ENCODE measurements at regions not wholly inside any gene's neighbourhood (a gene's known extent, or its start where the extent isn't known, plus 50 kb on each side); places are given as distances from the start of the nearest gene placed in this dataset.

DNA sequence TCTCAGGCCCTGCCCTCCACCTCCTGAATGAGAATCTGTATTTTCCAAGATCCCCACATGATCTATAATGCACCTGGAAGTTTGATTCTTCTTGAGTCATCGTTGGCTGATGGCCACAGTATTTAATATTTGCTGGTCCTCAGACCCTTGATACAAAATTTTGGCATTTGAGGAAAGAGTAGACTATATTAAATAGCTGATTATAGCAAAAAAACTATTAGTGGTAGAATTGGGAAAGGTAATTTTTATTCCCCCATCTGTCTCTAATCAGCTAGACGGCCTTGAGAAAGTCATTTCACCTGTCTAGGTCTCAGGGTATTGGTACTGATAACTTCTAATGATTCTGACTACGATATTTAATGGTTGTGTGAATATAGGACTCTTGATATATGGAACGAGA, 176.8 kb downstream of the BMP2 start:
- TF ChIP-seq NFIC (IDR thresholded peaks at IDR 0.05): no peak

- no peak for TF ChIP-seq ZBTB7A (IDR thresholded peaks at IDR 0.05; ENCODE audit: low read depth)
- no peak for TF ChIP-seq TCF12 (IDR thresholded peaks at IDR 0.05; ENCODE audit: low read depth)
- TF ChIP-seq MAX (IDR thresholded peaks at IDR 0.05): no peak
- TF ChIP-seq EP300 (IDR thresholded peaks at IDR 0.05; ENCODE audit: borderline replicate concordance): no peak
- no peak for TF ChIP-seq NFIC (IDR thresholded peaks at IDR 0.05)
- TF ChIP-seq USF1 (IDR thresholded peaks at IDR 0.05): no peak
- no peak for TF ChIP-seq EGR1 (IDR thresholded peaks at IDR 0.05)
- no peak for TF ChIP-seq CREB1 (IDR thresholded peaks at IDR 0.05; ENCODE audit: low read depth)
- TF ChIP-seq FOXM1 (IDR thresholded peaks at IDR 0.05; ENCODE audit: borderline replicate concordance, low read depth): no peak
- TF ChIP-seq YY1 (IDR thresholded peaks at IDR 0.05; ENCODE audit: low read depth): no peak
- TF ChIP-seq, protein P1, sequence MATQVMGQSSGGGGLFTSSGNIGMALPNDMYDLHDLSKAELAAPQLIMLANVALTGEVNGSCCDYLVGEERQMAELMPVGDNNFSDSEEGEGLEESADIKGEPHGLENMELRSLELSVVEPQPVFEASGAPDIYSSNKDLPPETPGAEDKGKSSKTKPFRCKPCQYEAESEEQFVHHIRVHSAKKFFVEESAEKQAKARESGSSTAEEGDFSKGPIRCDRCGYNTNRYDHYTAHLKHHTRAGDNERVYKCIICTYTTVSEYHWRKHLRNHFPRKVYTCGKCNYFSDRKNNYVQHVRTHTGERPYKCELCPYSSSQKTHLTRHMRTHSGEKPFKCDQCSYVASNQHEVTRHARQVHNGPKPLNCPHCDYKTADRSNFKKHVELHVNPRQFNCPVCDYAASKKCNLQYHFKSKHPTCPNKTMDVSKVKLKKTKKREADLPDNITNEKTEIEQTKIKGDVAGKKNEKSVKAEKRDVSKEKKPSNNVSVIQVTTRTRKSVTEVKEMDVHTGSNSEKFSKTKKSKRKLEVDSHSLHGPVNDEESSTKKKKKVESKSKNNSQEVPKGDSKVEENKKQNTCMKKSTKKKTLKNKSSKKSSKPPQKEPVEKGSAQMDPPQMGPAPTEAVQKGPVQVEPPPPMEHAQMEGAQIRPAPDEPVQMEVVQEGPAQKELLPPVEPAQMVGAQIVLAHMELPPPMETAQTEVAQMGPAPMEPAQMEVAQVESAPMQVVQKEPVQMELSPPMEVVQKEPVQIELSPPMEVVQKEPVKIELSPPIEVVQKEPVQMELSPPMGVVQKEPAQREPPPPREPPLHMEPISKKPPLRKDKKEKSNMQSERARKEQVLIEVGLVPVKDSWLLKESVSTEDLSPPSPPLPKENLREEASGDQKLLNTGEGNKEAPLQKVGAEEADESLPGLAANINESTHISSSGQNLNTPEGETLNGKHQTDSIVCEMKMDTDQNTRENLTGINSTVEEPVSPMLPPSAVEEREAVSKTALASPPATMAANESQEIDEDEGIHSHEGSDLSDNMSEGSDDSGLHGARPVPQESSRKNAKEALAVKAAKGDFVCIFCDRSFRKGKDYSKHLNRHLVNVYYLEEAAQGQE (IDR thresholded peaks at IDR 0.05; ENCODE audit: low read depth): no peak
- no peak for TF ChIP-seq TAF1 (IDR thresholded peaks at IDR 0.05; ENCODE audit: low read depth)
- no peak for TF ChIP-seq TEAD4 (IDR thresholded peaks at IDR 0.05)
- TF ChIP-seq CEBPB (IDR thresholded peaks at IDR 0.05): no peak
- no peak for TF ChIP-seq RAD21 (IDR thresholded peaks at IDR 0.05; ENCODE audit: low read depth)
Observed at GRCh38 chr20:6953611-6954010, 186.1 kb downstream of the BMP2 start.

DNA sequence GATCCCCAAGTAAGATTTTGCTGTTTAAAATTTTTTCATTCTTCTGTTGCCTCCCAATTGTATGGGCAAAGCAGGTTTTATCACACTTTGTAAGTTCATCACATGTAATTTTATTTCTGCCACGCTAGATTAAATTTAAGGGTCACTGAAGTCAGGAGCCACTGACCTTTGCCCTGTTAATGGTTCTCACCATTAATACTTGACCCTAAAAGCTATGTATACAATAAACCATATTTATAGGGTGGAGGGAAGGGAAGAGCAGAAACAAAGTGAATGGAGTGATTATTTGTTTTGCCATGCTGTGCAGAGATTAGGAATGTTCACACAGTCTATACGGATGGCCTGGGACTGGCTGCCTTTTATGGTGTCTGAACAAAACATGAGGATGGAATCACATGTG, 186.7 kb downstream of the BMP2 start:
- TF ChIP-seq EGR1 (IDR thresholded peaks at IDR 0.05): no peak
- TF ChIP-seq EP300 (IDR thresholded peaks at IDR 0.05; ENCODE audit: borderline replicate concordance): no peak
- no peak for TF ChIP-seq USF1 (IDR thresholded peaks at IDR 0.05)
- TF ChIP-seq CREB1 (IDR thresholded peaks at IDR 0.05; ENCODE audit: low read depth): no peak
- TF ChIP-seq FOXM1 (IDR thresholded peaks at IDR 0.05; ENCODE audit: borderline replicate concordance, low read depth): no peak
- no peak for TF ChIP-seq TAF1 (IDR thresholded peaks at IDR 0.05; ENCODE audit: low read depth)
- no peak for TF ChIP-seq RAD21 (IDR thresholded peaks at IDR 0.05; ENCODE audit: low read depth)
- no peak for TF ChIP-seq TCF12 (IDR thresholded peaks at IDR 0.05; ENCODE audit: low read depth)

DNA sequence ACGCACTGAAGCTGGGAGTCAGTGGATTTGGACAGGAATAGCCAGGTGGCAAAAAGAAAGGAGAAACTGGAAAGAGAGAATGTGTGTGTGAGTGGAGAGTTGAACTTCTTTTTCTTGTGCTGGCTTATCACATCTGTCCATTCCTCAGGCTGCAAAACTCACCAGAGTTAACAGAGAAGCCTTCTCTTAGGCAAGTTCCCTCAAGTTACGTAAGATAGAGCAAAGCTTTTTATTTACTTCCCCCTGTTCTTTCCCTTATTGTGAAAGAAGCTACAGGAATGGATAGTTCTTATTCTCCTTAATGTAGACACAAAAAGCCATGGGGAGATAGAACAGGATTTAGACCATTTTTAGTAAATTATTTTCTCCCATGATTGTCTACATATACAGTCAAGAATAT, 188.6 kb downstream of the BMP2 start:
- no peak for TF ChIP-seq ZBTB7A (IDR thresholded peaks at IDR 0.05; ENCODE audit: low read depth)

GRCh38 chr20:6956574-6956973, 189.1 kb downstream of the BMP2 start:
- TF ChIP-seq ZBTB7A (IDR thresholded peaks at IDR 0.05; ENCODE audit: low read depth): no peak
- TF ChIP-seq TAF1 (IDR thresholded peaks at IDR 0.05; ENCODE audit: low read depth): no peak
- no peak for TF ChIP-seq USF1 (IDR thresholded peaks at IDR 0.05)
- no peak for TF ChIP-seq NFIC (IDR thresholded peaks at IDR 0.05)
- no peak for TF ChIP-seq EGR1 (IDR thresholded peaks at IDR 0.05)
- TF ChIP-seq, protein P1 (IDR thresholded peaks at IDR 0.05; ENCODE audit: low read depth): no peak
- TF ChIP-seq TCF12 (IDR thresholded peaks at IDR 0.05; ENCODE audit: low read depth): no peak
- TF ChIP-seq TEAD4 (IDR thresholded peaks at IDR 0.05): no peak
- no peak for TF ChIP-seq EP300 (IDR thresholded peaks at IDR 0.05; ENCODE audit: borderline replicate concordance)
- no peak for TF ChIP-seq CEBPB (IDR thresholded peaks at IDR 0.05)
- TF ChIP-seq YY1 (IDR thresholded peaks at IDR 0.05; ENCODE audit: low read depth): no peak
- no peak for TF ChIP-seq RAD21 (IDR thresholded peaks at IDR 0.05; ENCODE audit: low read depth)
- TF ChIP-seq FOXM1 (IDR thresholded peaks at IDR 0.05; ENCODE audit: borderline replicate concordance, low read depth): no peak
- no peak for TF ChIP-seq MAX (IDR thresholded peaks at IDR 0.05)
- TF ChIP-seq CREB1 (IDR thresholded peaks at IDR 0.05; ENCODE audit: low read depth): no peak

GRCh38 chr20:6959900-6960312, 192.4 kb downstream of the BMP2 start:
- TF ChIP-seq TEAD4 (IDR thresholded peaks at IDR 0.05) (no peak), RAD21 (IDR thresholded peaks at IDR 0.05; ENCODE audit: low read depth) (no peak), MAX (IDR thresholded peaks at IDR 0.05) (no peak), FOXM1 (IDR thresholded peaks at IDR 0.05; ENCODE audit: borderline replicate concordance, low read depth) (no peak), EP300 (IDR thresholded peaks at IDR 0.05; ENCODE audit: borderline replicate concordance) (no peak), CREB1 (IDR thresholded peaks at IDR 0.05; ENCODE audit: low read depth) (no peak)
- TF ChIP-seq, protein P1 (IDR thresholded peaks at IDR 0.05; ENCODE audit: low read depth): no peak
